ENCODE measurements at regions not wholly inside any gene's neighbourhood (a gene's known extent, or its start where the extent isn't known, plus 50 kb on each side); places are given as distances from the start of the nearest gene placed in this dataset.

DNA sequence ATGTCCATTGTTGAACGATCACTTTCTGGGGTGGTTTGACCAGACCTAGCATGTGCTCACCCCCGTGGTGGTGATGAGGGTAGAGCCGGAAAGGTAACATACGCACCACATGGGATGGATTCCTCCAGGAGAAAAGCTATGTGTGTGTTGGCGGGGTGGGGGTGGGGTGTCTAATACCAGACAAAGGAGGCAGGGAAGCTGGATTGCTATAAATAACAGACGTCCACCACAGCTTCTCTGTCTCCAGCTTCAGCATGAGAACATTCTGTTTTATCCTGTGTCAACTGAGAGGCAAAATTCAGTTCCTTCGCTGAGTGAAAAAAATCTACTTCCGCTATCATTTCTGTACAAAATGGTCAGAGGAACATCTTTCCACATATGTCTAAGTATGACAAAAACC lies 151.0 kb downstream of the PCSK1 start:
- no peak for DNase-seq

GRCh38 chr5:96280946-96281393 lies 152.1 kb downstream of the PCSK1 start:
- DNase-seq, result no peak

GRCh38 chr5:96279801-96280542 lies 153.1 kb downstream of the PCSK1 start:
- no peak for DNase-seq

DNA sequence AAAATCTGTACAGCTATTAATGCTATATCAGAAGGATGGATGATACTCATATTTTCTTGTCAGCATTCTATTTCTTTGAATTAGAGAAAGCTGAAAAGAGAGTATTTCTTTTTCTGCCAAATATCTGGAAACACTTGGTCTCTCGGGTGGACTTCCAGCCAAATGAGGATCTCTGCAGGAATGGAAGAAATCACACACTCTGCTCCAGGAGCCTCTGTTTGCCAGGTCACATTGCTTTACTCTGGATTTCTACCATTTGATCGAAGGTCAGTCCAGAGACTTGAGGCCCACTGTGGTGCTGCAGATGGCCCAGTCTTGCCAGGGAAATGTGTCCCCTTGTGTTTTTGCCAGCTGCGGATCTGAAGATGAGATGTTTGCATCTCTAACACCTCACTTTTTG lies 154.1 kb downstream of the PCSK1 start:
- no peak for DNase-seq

DNA sequence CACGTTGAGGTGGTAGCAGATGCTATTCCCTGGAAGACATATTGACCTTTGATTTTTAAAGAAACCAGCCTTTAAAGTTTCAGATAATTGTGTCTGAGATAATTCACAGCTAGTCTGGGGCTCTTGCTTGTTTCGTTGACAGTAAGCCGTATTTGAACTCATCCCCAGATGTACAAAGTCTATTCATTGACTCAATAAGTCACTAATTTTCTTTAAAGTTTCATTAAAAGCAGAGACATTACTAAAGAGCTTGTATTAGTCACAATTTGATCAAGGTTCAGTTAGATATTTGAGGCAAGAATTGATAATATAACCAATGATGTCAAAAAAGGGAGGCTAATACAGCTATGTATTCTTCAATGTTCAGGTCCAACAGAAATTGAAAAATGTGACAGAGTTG lies 158.0 kb downstream of the PCSK1 start:
- no peak for DNase-seq

DNA sequence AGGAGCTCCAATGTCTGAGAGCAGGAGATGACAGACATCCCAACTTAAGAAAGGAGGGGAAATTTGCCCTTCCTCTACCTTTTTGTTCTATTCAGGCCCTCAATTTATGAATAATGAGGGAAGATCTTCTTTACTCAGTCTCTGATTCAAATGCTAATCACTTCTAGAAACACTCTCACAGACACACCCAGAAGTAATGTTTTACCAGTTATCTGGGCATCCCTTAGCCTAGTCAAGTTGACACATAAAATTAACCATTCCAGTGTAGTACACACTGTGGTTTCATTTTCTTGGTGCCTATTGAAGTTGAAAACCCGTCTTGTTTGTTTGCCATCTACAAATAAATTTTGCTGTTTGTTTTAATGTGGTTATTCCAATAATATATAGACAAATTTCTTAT lies 167.6 kb downstream of the PCSK1 start:
- no peak for DNase-seq

DNA sequence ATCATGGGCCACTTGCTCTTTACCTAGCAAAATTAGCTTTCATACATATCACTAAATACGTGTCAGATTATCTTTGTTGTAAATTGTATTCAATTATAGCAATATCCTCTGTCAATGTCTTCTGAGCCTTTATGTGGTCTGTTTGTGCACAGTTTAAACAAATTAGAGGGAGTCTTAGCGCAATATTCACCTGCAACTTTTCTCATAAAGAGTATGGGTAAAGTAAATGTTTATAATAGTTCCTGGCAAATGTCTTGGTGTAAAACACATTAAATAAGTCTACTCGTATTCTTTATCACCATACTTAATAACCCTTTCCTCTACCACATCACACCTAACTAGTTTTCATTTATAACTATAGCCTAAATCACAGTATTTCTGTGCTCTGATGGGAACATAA lies 169.0 kb downstream of the PCSK1 start:
- DNase-seq, result no peak

DNA sequence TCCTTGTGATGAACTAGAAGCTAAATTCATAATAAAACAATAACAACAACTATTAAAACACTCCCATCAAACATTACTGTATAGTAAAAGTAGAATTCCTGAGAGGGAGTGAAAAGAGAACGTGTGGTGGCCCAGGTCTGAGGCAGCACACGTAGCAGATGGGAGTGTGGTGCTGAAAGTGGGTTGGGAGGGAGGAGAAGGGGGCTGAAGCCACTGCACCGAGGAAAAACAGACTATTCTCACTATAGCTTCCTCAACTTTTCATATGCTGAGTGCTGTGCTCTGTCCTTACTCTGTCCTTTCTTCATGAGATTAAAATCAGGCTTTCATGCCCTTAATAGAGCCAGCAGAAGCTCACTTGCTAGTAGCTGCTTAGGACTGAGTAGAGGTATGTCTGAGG lies 170.9 kb downstream of the PCSK1 start:
- no peak for DNase-seq

GRCh38 chr5:96260009-96260408 lies 173.0 kb downstream of the PCSK1 start:
- no peak for DNase-seq

DNA sequence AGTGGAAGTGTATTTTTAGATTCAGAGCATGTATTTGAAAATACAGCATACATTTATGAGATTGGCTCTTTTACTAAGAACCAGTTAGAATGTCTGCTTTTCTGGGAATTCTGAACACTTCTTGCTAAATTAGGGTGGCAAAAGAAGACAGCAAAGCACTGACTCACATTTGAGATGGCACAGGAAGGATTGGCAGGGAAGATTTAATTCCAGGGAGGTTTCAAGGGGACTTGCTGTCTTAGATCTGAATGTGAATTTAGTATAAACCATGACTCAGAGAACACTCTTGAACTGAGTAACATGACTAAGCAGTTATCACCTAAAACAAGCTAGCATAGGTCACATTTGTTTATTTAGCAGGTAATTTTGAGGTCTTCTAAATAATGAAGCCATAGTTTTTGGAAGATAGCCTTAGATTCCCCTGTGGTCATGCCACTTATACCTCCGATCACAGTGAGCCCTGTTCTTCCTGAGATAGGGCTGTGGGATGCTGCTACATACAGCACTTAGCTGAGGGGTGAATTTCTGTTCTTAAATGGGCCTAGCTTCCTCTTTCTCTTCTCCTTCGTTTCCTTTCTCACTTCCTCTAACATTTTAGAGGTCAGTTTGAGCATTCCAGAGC lies 173.8 kb downstream of the PCSK1 start:
- DNase-seq, result no peak

- DNase-seq, result no peak
Observed at GRCh38 chr5:96258692-96259091, 174.4 kb downstream of the PCSK1 start.

GRCh38 chr5:96257904-96258303 lies 175.1 kb downstream of the PCSK1 start:
- no peak for DNase-seq

GRCh38 chr5:96256795-96257470 lies 176.1 kb downstream of the PCSK1 start:
- no peak for DNase-seq

- no peak for DNase-seq
Observed at GRCh38 chr5:96254980-96255691, 177.9 kb downstream of the PCSK1 start.

DNA sequence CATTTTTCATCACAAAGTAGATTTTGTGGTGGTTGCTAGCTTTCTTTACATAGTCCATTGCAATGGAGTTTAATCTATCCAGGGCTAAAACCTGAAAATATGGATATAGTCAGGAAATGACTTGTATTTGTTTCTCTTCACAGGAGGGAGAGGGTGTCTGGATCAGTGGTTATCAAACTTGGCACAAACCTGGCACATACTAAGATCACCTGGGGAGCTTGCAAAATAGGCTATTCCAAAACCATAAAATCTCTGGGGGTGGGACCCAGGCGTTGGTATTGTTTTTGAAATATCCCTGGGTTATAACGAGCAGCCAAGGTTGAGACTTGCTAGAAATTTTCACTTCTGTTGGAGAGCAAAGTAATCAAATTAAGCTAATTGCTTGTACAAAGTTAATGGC lies 179.9 kb downstream of the PCSK1 start:
- DNase-seq, result no peak

DNA sequence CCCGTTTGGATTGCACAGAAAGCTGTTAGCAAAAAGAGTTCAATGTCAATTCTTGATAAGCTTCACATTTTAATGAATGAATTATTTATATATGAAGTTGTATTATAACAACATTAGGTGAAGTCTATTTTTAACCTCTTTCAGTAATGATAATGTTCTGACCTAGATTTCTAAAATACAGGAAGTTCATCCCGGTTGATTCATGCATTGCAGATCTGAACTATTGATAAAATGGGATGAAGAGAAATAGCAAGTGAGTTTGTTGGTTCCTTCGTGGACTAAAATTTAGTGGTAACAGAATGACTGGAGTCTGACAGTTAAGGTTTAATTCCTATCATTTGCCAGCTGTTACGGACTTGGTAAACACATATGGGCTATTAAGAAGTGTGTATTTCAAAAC lies 180.5 kb downstream of the PCSK1 start:
- DNase-seq, result no peak

- DNase-seq, result no peak
Observed at GRCh38 chr5:96250782-96251181, 182.3 kb downstream of the PCSK1 start.

GRCh38 chr5:96248131-96248530 lies 184.9 kb downstream of the PCSK1 start:
- no peak for DNase-seq

DNA sequence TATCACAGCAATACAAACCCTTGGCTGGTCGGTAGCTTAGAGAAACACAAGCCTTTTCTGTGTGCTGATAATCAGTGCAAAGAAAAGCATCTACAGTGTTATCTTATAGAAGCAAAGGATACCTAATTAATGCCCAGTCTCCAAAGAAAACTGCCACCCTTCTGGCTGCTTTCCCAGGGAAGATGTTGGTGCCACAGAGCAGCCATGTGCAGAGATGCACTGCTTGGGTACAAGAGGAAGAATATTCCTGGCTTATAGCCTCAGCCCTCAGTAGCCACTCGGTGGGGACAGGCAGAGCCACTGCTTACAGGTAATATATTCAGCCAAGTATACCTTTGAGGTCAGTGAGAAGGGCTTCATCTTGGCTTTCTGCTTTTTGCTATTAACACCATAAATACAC lies 185.3 kb downstream of the PCSK1 start:
- no peak for DNase-seq

DNA sequence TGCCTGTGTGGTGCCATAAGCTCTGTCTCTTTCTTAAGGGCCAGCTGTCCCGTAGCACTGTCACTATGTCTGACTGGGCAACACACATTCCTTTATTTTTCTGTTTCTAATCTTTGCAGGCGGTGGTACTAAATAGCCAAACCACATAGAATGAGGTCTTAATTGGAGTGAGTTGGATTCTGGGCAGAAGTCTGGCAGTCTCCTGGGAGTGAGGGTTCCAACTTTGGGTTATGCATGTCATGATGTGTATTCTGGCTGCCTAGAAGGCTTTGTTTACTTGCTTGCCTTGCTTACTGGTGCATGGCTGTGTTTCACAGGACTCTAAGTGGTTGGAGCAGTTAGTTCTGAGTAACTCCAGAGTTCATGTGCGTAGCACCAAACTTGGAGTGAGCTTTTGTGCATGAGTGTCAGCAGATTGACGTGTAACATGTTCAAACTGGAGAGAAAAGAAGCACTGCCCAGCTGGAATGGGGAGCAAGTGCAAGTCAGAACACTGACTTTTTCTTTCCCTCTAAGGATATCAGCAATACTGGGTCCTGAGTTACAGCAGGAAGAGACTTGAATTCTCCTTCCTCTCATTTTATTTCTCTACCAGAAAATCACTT lies 185.8 kb downstream of the PCSK1 start:
- no peak for DNase-seq

- no peak for DNase-seq
Observed at GRCh38 chr5:96245140-96246091, 187.6 kb downstream of the PCSK1 start.

- no peak for DNase-seq
Observed at GRCh38 chr5:96244696-96245095, 188.4 kb downstream of the PCSK1 start.

Data from NCI-H1048 (cell line).